ENCODE measurements at regions not wholly inside any gene's neighbourhood (a gene's known extent, or its start where the extent isn't known, plus 50 kb on each side); places are given as distances from the start of the nearest gene placed in this dataset.

DNA sequence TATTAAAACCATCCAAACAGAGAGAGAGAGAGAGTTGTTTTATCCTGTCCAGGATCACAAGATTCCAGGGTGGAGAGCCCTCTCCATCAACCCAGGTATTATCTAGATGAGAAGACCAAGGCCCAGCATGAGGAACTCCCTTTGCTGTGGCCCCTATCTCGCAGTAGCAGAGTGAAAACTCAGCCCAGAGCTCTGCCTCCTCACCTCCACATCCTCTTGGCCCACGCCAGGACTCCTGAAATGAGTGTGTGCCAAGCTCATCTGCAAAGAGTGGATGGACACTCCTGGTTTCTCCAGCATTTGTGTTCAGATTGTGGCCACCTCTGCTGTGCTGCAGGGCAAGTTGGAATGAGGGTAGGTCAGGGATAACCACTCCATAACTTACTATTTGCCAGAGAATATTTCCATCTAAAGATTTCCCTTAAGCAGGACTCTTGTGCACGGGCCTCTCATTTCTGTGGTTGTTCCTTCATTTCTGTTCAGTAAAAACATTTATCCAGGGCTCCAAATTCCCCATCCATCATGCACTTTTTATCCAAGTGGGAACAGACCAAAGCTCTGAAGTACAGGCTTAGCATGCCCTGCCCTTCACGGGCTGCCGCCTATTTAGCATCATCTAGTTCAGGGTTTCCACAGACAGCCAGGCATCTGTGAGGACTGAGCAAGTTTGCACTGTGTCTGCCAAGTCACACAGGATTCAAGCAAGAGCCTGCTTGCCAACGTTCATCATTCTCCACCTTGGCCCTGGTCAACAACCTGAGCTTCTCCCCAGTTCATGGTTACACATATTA is 583.2 kb upstream of the ID2 start:
- no peak for TF ChIP-seq CTCF (IDR thresholded peaks at IDR 0.05)
- no peak for TF ChIP-seq POLR2A (IDR thresholded peaks at IDR 0.05)
- no peak overlapping the region for H3K27ac ChIP-seq
- no peak for DNase-seq
- H3K4me1 ChIP-seq: peaks cover 4 to 13% of the 10 kb centered on the region in 2 donors
- no peaks in the 10 kb centered on the region for H3K9me3 ChIP-seq
- H3K27me3 ChIP-seq: no peaks in the 10 kb centered on the region
- intact Hi-C loops (cut with DNase I): no loop called here
- H3K36me3 ChIP-seq: no peaks in the 10 kb centered on the region
- 55 to 80% methylated on average over 4 to 6 of the region's 6 CpGs for WGBS, 2 donors
- H3K4me3 ChIP-seq (replicated peaks in 1 of 3): no peak overlapping the region

- WGBS, 2 donors: 90 to 96% methylated on average over 4 of the region's 4 CpGs
- no peak overlapping the region for H3K4me3 ChIP-seq (replicated peaks in 1 of 3)
- no peak for DNase-seq
- TF ChIP-seq CTCF (IDR thresholded peaks at IDR 0.05) (no peak), POLR2A (IDR thresholded peaks at IDR 0.05) (no peak)
- intact Hi-C loops (cut with DNase I): no loop called here
- no peaks in the 10 kb centered on the region for H3K36me3 ChIP-seq
- H3K4me1 ChIP-seq: peaks cover 4 to 19% of the 10 kb centered on the region in 2 donors
- H3K27ac ChIP-seq: no peak overlapping the region
- H3K27me3 ChIP-seq: no peaks in the 10 kb centered on the region
- no peaks in the 10 kb centered on the region for H3K9me3 ChIP-seq
These were observed 582.6 kb upstream of the ID2 start for GRCh38 chr2:8099267-8099582.

DNA sequence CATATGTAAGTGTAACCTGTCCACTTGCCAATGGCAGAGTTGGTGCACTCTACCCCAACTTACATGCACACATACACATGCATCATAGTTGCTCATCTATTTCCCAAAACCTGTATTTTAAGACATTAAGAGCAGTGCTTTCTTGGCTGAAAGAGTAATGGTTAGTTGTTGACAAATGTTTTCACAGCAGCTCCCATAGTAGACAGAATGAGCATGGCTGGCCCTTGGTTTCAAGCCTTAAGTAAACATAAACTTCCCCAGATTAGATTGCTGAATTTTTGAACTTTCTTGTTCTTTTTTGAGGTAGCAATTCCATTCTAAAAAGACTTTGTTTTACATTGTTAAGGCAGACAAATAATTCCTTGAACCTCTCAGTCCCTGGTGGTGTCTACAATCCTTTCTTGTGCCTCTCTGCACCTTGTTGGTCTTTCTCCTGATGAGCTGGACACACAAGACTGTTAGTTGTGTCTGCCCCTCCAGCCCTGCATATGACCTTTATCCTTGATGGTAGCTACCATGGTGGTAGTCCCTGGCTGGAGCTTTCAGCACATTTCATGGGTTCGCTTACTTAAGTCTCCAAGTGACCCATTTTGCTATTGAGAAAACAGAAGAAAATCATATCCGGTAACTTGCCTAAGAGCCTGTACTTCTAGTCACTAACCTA is 580.1 kb upstream of the ID2 start:
- Histone ChIP-seq H3K4me3 (replicated peaks in 1 of 3) (no peak overlapping the region), H3K27me3 (no peaks in the 10 kb centered on the region), H3K9me3 (no peaks in the 10 kb centered on the region), H3K27ac (no peak overlapping the region), H3K4me1 (peaks cover 4 to 21% of the 10 kb centered on the region in 2 donors), H3K36me3 (no peaks in the 10 kb centered on the region)
- DNase-seq: no peak
- WGBS, 2 donors: 72 to 82% methylated on average over 2 of the region's 2 CpGs
- TF ChIP-seq POLR2A (IDR thresholded peaks at IDR 0.05) (no peak), CTCF (IDR thresholded peaks at IDR 0.05) (no peak)
- intact Hi-C loops (cut with DNase I): no loop called here

- H3K27me3 ChIP-seq: no peaks in the 10 kb centered on the region
- peaks cover 4 to 21% of the 10 kb centered on the region in 2 donors for H3K4me1 ChIP-seq
- no peak for TF ChIP-seq POLR2A (IDR thresholded peaks at IDR 0.05)
- TF ChIP-seq CTCF (IDR thresholded peaks at IDR 0.05): no peak
- WGBS, 2 donors: 95 to 98% methylated on average over 4 of the region's 4 CpGs
- no peak overlapping the region for H3K4me3 ChIP-seq (replicated peaks in 1 of 3)
- no peak overlapping the region for H3K27ac ChIP-seq
- H3K9me3 ChIP-seq: no peaks in the 10 kb centered on the region
- intact Hi-C loops (cut with DNase I): no loop called here
- no peaks in the 10 kb centered on the region for H3K36me3 ChIP-seq
- DNase-seq: no peak
These were observed 579.4 kb upstream of the ID2 start for GRCh38 chr2:8102470-8102869.

- intact Hi-C loops (cut with DNase I): no loop called here
- H3K36me3 ChIP-seq: no peaks in the 10 kb centered on the region
- 55 to 57% methylated on average over 6 of the region's 6 CpGs for WGBS, 2 donors
- H3K9me3 ChIP-seq: no peaks in the 10 kb centered on the region
- DNase-seq: no peak
- H3K27ac ChIP-seq: no peak overlapping the region
- no peaks in the 10 kb centered on the region for H3K27me3 ChIP-seq
- no peak for TF ChIP-seq CTCF (IDR thresholded peaks at IDR 0.05)
- no peak for TF ChIP-seq POLR2A (IDR thresholded peaks at IDR 0.05)
- H3K4me3 ChIP-seq (replicated peaks in 1 of 3): no peak overlapping the region
- peaks cover 4 to 21% of the 10 kb centered on the region in 2 donors for H3K4me1 ChIP-seq
These were observed 578.7 kb upstream of the ID2 start for GRCh38 chr2:8103085-8103708.
